HG03558 (cell line): ENCODE measurements at regions not wholly inside any gene's neighbourhood (a gene's known extent, or its start where the extent isn't known, plus 50 kb on each side); places are given as distances from the start of the nearest gene placed in this dataset.

Source experiments
- ATAC-seq: cut with Tn5 transposase; IDR thresholded peaks from one replicate; pipeline ENCODE4 v1.9.1; 2021; ENCODE audit warnings: moderate number of reproducible peaks; ENCODE audit not compliant: unreplicated experiment; ENCODE audit errors: extremely low read depth

GRCh38 chr6:56349194-56349593 is 101.8 kb upstream of the COL21A1 start:
- ATAC-seq: no peak

GRCh38 chr6:56348578-56348977 is 101.2 kb upstream of the COL21A1 start:
- ATAC-seq: no peak

GRCh38 chr6:56347526-56347925 is 100.1 kb upstream of the COL21A1 start:
- no peak for ATAC-seq

- no peak for ATAC-seq
Observed at GRCh38 chr6:56346958-56347357, 99.6 kb upstream of the COL21A1 start.

GRCh38 chr6:56345376-56345995 is 98.1 kb upstream of the COL21A1 start:
- ATAC-seq: no peak

GRCh38 chr6:56343295-56343694 is 95.9 kb upstream of the COL21A1 start:
- ATAC-seq: no peak

- no peak for ATAC-seq
Observed at GRCh38 chr6:56339524-56339923, 92.1 kb upstream of the COL21A1 start.

- ATAC-seq: no peak
Observed at GRCh38 chr6:56335726-56336125, 88.3 kb upstream of the COL21A1 start.

GRCh38 chr6:56334937-56335336 is 87.6 kb upstream of the COL21A1 start:
- ATAC-seq: no peak

GRCh38 chr6:56329271-56330050 is 82.1 kb upstream of the COL21A1 start:
- ATAC-seq: no peak

GRCh38 chr6:56328728-56329090 is 81.3 kb upstream of the COL21A1 start:
- ATAC-seq: no peak

GRCh38 chr6:56327946-56328727 is 80.8 kb upstream of the COL21A1 start:
- no peak for ATAC-seq

- ATAC-seq: no peak
Observed at GRCh38 chr6:56324396-56324795, 77.0 kb upstream of the COL21A1 start.

GRCh38 chr6:56318851-56319250 is 71.5 kb upstream of the COL21A1 start:
- ATAC-seq: no peak

GRCh38 chr6:56314683-56315523 is 67.5 kb upstream of the COL21A1 start:
- no peak for ATAC-seq

- no peak for ATAC-seq
Observed at GRCh38 chr6:56311533-56312448, 64.4 kb upstream of the COL21A1 start.

- no peak for ATAC-seq
Observed at GRCh38 chr6:56311061-56311460, 63.7 kb upstream of the COL21A1 start.

- ATAC-seq: no peak
Observed at GRCh38 chr6:56310241-56310640, 62.9 kb upstream of the COL21A1 start.

GRCh38 chr6:56299916-56300315 is 52.5 kb upstream of the COL21A1 start:
- no peak for ATAC-seq
